Endothelial cell (in vitro differentiated cells): ENCODE measurements at regions not wholly inside any gene's neighbourhood (a gene's known extent, or its start where the extent isn't known, plus 50 kb on each side); places are given as distances from the start of the nearest gene placed in this dataset.
"Not testable (repeated sequence)": the region's sequence is repeated elsewhere in the genome, so short reads cannot be mapped to it uniquely, and the experiment has no call there.

Source experiments
- DNase-seq: peaks from one replicate; pipeline ENCODE4 v3.0.0; 2021; ENCODE audit warnings: low spot score
- H3K27ac Mint-ChIP-seq: one replicate; pipeline ENCODE4 v1.8.0; 2021; ENCODE audit warnings: mixed read lengths, inconsistent platforms; ENCODE audit not compliant: unreplicated experiment
- H3K27me3 Mint-ChIP-seq: one replicate; pipeline ENCODE4 v1.8.0; 2021; ENCODE audit warnings: mild to moderate bottlenecking, moderate library complexity, mixed read lengths, inconsistent platforms; ENCODE audit not compliant: unreplicated experiment
- H3K36me3 Mint-ChIP-seq: one replicate; pipeline ENCODE4 v1.8.0; 2021; ENCODE audit warnings: mild to moderate bottlenecking, low read depth, mixed read lengths, inconsistent platforms; ENCODE audit not compliant: unreplicated experiment
- H3K4me1 Mint-ChIP-seq: one replicate; pipeline ENCODE4 v1.8.0; 2021; ENCODE audit warnings: mild to moderate bottlenecking, mixed read lengths, inconsistent platforms; ENCODE audit not compliant: unreplicated experiment
- H3K4me3 Mint-ChIP-seq: one replicate; pipeline ENCODE4 v1.8.0; 2021; ENCODE audit warnings: mild to moderate bottlenecking, mixed read lengths, inconsistent platforms; ENCODE audit not compliant: unreplicated experiment
- H3K9me3 Mint-ChIP-seq: one replicate; pipeline ENCODE4 v1.8.0; 2021; ENCODE audit warnings: mixed read lengths, inconsistent platforms; ENCODE audit not compliant: unreplicated experiment
- CTCF ChIP-seq: fragments of 200-600 bp; sonication (generic); IDR thresholded peaks from one replicate; pipeline ENCODE4 v1.5.0; 2021; ENCODE audit warnings: antibody characterized with exemption; ENCODE audit not compliant: unreplicated experiment

GRCh38 chr6:112539355-112539754 lies 192.2 kb downstream of the RFPL4B start:
- TF ChIP-seq CTCF, result no peak
- H3K27me3 Mint-ChIP-seq, result no peaks in the 10 kb centered on the region
- no peak overlapping the region for H3K27ac Mint-ChIP-seq
- no peaks in the 10 kb centered on the region for H3K9me3 Mint-ChIP-seq
- no peak overlapping the region for H3K4me3 Mint-ChIP-seq
- no peaks in the 10 kb centered on the region for H3K4me1 Mint-ChIP-seq
- H3K36me3 Mint-ChIP-seq, result no peaks in the 10 kb centered on the region
- no peak for DNase-seq

GRCh38 chr6:112541847-112542246 lies 194.7 kb downstream of the RFPL4B start:
- not testable (repeated sequence) for H3K27ac Mint-ChIP-seq, H3K36me3 Mint-ChIP-seq, H3K9me3 Mint-ChIP-seq, DNase-seq, H3K4me3 Mint-ChIP-seq, H3K27me3 Mint-ChIP-seq, H3K4me1 Mint-ChIP-seq

GRCh38 chr6:112547321-112548085 lies 200.4 kb downstream of the RFPL4B start:
- not testable (repeated sequence) for H3K4me1 Mint-ChIP-seq, H3K4me3 Mint-ChIP-seq, H3K9me3 Mint-ChIP-seq, H3K27ac Mint-ChIP-seq, H3K36me3 Mint-ChIP-seq, H3K27me3 Mint-ChIP-seq, DNase-seq

GRCh38 chr6:112549749-112550148 lies 202.6 kb downstream of the RFPL4B start:
- Mint-ChIP-seq H3K4me3 (no peak overlapping the region), H3K27me3 (peaks cover 1% of the 10 kb centered on the region)

GRCh38 chr6:112557435-112557834 lies 210.3 kb downstream of the RFPL4B start:
- Mint-ChIP-seq H3K27ac (no peak overlapping the region), H3K36me3 (no peaks in the 10 kb centered on the region), H3K27me3 (no peaks in the 10 kb centered on the region), H3K9me3 (no peaks in the 10 kb centered on the region), H3K4me1 (no peaks in the 10 kb centered on the region), H3K4me3 (no peak overlapping the region)
- DNase-seq, result no peak
- TF ChIP-seq CTCF, result no peak

More at GRCh38 chr6:112549749-112550148, 202.6 kb downstream of the RFPL4B start:
- no peak for DNase-seq
- Mint-ChIP-seq H3K27ac (no peak overlapping the region), H3K36me3 (no peaks in the 10 kb centered on the region), H3K4me1 (no peaks in the 10 kb centered on the region), H3K9me3 (no peaks in the 10 kb centered on the region)
- TF ChIP-seq CTCF, result no peak

GRCh38 chr6:112557961-112558360 lies 210.8 kb downstream of the RFPL4B start:
- Mint-ChIP-seq H3K4me3 (no peak overlapping the region), H3K27me3 (no peaks in the 10 kb centered on the region), H3K36me3 (no peaks in the 10 kb centered on the region), H3K4me1 (no peaks in the 10 kb centered on the region), H3K27ac (no peak overlapping the region), H3K9me3 (no peaks in the 10 kb centered on the region)
- DNase-seq, result no peak
- TF ChIP-seq CTCF, result no peak
